ENCODE measurements at regions not wholly inside any gene's neighbourhood (a gene's known extent, or its start where the extent isn't known, plus 50 kb on each side); places are given as distances from the start of the nearest gene placed in this dataset.

DNA sequence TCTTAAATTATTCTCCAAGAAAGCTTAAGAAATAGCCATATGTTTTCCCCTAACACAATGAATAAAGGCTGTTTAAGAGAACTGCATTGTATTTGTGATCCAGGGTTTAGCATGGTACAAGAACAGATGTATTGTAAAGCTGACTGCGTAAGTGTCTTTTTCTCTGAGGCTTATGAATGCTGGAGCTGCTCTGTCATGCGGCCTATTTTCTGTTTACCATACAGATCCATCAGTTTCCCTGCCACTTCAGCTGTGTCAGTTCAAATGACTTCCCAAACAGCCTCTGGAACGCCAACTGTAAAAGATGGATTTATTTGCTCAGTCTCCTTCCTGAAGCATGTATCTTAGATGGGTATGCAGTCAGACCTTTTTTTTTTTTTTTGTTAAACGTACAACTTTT lies 419.3 kb upstream of the HS3ST5 start:
- ChIA-PET RAD21 (ENCODE audit: low non-redundant PET in 1 of 2, low total read pairs in 2 of 2, uncharacterized antibody in 2 of 2, unreplicated experiment in 2 of 2) (no interaction called here), POLR2A (no interaction called here), CTCF (no interaction called here)
- H2AFZ ChIP-seq (ENCODE audit: low read depth, low read length, poor library complexity, severe bottlenecking), result no peak overlapping the region
- no peaks in the 10 kb centered on the region for H3K9me3 ChIP-seq (ENCODE audit: control insufficient read depth in 1 of 2, insufficient read depth in 1 of 2, low read depth in 1 of 2, low read length in 2 of 2)
- H3K4me1 ChIP-seq (ENCODE audit: control insufficient read depth in 1 of 2, insufficient read depth in 2 of 2, low read length in 2 of 2), result no peaks in the 10 kb centered on the region
- H4K20me1 ChIP-seq (ENCODE audit: insufficient read depth), result no peaks in the 10 kb centered on the region
- TF ChIP-seq ZFX (IDR thresholded peaks at IDR 0.05) (no peak), EZH2 (IDR thresholded peaks at IDR 0.05) (no peak), RAD21 (IDR thresholded peaks at IDR 0.05; ENCODE audit: low read depth) (no peak), JUND (IDR thresholded peaks at IDR 0.05) (no peak), ELF1 (IDR thresholded peaks at IDR 0.05; ENCODE audit: borderline replicate concordance, low read depth) (no peak), TCF7L2 (IDR thresholded peaks at IDR 0.05; ENCODE audit: borderline replicate concordance, extremely low read depth, insufficient read depth, insufficient read length) (no peak), FOSL1 (IDR thresholded peaks at IDR 0.05; ENCODE audit: low read depth) (no peak), POLR2A (IDR thresholded peaks at IDR 0.05; ENCODE audit: borderline replicate concordance, extremely low read depth, insufficient read depth, insufficient read length) (no peak), SIN3A (IDR thresholded peaks at IDR 0.05; ENCODE audit: low read depth) (no peak), EGR1 (IDR thresholded peaks at IDR 0.05; ENCODE audit: low read depth) (no peak), POLR2AphosphoS5 (IDR thresholded peaks at IDR 0.05; ENCODE audit: low read depth, low read length) (no peak)
- TF ChIP-seq, protein P1, sequence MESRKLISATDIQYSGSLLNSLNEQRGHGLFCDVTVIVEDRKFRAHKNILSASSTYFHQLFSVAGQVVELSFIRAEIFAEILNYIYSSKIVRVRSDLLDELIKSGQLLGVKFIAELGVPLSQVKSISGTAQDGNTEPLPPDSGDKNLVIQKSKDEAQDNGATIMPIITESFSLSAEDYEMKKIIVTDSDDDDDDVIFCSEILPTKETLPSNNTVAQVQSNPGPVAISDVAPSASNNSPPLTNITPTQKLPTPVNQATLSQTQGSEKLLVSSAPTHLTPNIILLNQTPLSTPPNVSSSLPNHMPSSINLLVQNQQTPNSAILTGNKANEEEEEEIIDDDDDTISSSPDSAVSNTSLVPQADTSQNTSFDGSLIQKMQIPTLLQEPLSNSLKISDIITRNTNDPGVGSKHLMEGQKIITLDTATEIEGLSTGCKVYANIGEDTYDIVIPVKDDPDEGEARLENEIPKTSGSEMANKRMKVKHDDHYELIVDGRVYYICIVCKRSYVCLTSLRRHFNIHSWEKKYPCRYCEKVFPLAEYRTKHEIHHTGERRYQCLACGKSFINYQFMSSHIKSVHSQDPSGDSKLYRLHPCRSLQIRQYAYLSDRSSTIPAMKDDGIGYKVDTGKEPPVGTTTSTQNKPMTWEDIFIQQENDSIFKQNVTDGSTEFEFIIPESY (IDR thresholded peaks at IDR 0.05; ENCODE audit: extremely low read depth, insufficient replicate concordance, low read length), result no peak
- TF ChIP-seq, protein P2, sequence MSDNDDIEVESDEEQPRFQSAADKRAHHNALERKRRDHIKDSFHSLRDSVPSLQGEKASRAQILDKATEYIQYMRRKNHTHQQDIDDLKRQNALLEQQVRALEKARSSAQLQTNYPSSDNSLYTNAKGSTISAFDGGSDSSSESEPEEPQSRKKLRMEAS (IDR thresholded peaks at IDR 0.05), result no peak
- TF ChIP-seq, protein P3, sequence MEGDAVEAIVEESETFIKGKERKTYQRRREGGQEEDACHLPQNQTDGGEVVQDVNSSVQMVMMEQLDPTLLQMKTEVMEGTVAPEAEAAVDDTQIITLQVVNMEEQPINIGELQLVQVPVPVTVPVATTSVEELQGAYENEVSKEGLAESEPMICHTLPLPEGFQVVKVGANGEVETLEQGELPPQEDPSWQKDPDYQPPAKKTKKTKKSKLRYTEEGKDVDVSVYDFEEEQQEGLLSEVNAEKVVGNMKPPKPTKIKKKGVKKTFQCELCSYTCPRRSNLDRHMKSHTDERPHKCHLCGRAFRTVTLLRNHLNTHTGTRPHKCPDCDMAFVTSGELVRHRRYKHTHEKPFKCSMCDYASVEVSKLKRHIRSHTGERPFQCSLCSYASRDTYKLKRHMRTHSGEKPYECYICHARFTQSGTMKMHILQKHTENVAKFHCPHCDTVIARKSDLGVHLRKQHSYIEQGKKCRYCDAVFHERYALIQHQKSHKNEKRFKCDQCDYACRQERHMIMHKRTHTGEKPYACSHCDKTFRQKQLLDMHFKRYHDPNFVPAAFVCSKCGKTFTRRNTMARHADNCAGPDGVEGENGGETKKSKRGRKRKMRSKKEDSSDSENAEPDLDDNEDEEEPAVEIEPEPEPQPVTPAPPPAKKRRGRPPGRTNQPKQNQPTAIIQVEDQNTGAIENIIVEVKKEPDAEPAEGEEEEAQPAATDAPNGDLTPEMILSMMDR (IDR thresholded peaks at IDR 0.05 in 2 of 3, conservative IDR thresholded peaks at IDR 0.05 in 1 of 3; ENCODE audit: borderline replicate concordance in 1 of 3, insufficient read depth in 1 of 3, low read depth in 2 of 3, low read length in 2 of 3), result no peak
- TF ChIP-seq, protein P4, sequence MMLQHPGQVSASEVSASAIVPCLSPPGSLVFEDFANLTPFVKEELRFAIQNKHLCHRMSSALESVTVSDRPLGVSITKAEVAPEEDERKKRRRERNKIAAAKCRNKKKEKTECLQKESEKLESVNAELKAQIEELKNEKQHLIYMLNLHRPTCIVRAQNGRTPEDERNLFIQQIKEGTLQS (IDR thresholded peaks at IDR 0.05), result no peak
- no peak overlapping the region for H3K9ac ChIP-seq (ENCODE audit: low read length)
- DNase-seq (ENCODE audit: low read depth, low spot score) (no peak), ATAC-seq (no peak)
- H3K79me2 ChIP-seq (ENCODE audit: insufficient read depth, low read length), result no peaks in the 10 kb centered on the region
- no peaks in the 10 kb centered on the region for H3K36me3 ChIP-seq (ENCODE audit: control insufficient read depth in 1 of 2, insufficient read depth in 2 of 2, low read length in 2 of 2)
- H3K4me3 ChIP-seq (replicated peaks in 1 of 2; ENCODE audit: low read depth in 1 of 2, low read length in 2 of 2), result no peak overlapping the region
- H3K4me2 ChIP-seq (ENCODE audit: low read length), result no peak overlapping the region
- BruUV-seq (replicated peaks), result no TSS peak
- H3K27ac ChIP-seq (ENCODE audit: low read depth, low read length), result no peak overlapping the region
- peaks cover 3% of the 10 kb centered on the region; the same call in 1 of the 2 replicates for H3K27me3 ChIP-seq (ENCODE audit: insufficient read depth, low read length)
- intact Hi-C loops (cut with micrococcal nuclease), result no loop called here
- no peaks in the 10 kb centered on the region for H3K9me2 ChIP-seq (ENCODE audit: insufficient read depth)
